ENCODE measurements at regions not wholly inside any gene's neighbourhood (a gene's known extent, or its start where the extent isn't known, plus 50 kb on each side); places are given as distances from the start of the nearest gene placed in this dataset.

GRCh38 chr21:38751379-38752050 lies 54.2 kb upstream of the ETS2 start:
- TF ChIP-seq CTCF (conservative IDR thresholded peaks at IDR 0.05; ENCODE audit: low read depth, low read length), result no peak
- DNase-seq (ENCODE audit: low read depth), result peak; percentile 93
- H3K4me3 ChIP-seq (ENCODE audit: low read depth, low read length), result no peak overlapping the region

- no peak for DNase-seq (ENCODE audit: low read depth)
- no peak overlapping the region for H3K4me3 ChIP-seq (ENCODE audit: low read depth, low read length)
- no peak for TF ChIP-seq CTCF (conservative IDR thresholded peaks at IDR 0.05; ENCODE audit: low read depth, low read length)
Observed at GRCh38 chr21:38752051-38752505, 53.7 kb upstream of the ETS2 start.

- H3K4me3 ChIP-seq (ENCODE audit: low read depth, low read length), result no peak overlapping the region
- no peak for DNase-seq (ENCODE audit: low read depth)
- TF ChIP-seq CTCF (conservative IDR thresholded peaks at IDR 0.05; ENCODE audit: low read depth, low read length), result no peak
Observed at GRCh38 chr21:38753114-38753513, 52.6 kb upstream of the ETS2 start.

GRCh38 chr21:38753557-38753971 lies 52.2 kb upstream of the ETS2 start:
- TF ChIP-seq CTCF (conservative IDR thresholded peaks at IDR 0.05; ENCODE audit: low read depth, low read length), result no peak
- DNase-seq (ENCODE audit: low read depth), result no peak
- no peak overlapping the region for H3K4me3 ChIP-seq (ENCODE audit: low read depth, low read length)
